Endothelial cell of umbilical vein (primary cell): ENCODE measurements at regions not wholly inside any gene's neighbourhood (a gene's known extent, or its start where the extent isn't known, plus 50 kb on each side); places are given as distances from the start of the nearest gene placed in this dataset.

Experiments used
- CTCF ChIP-seq, 2 donors: IDR thresholded peaks; 1 replicate in 1 of 2; 2 replicates in 1 of 2; pipeline ENCODE4 v1.5.1; 2011; ENCODE audit warnings: low read length in 2 of 2, mild to moderate bottlenecking in 2 of 2, moderate library complexity in 2 of 2, control low read depth in 1 of 2, inconsistent platforms in 1 of 2, low read depth in 1 of 2; ENCODE audit not compliant: insufficient read depth in 1 of 2; ENCODE audit errors: extremely low read depth in 1 of 2
- GATA2 ChIP-seq: IDR thresholded peaks from 2 replicates; pipeline ENCODE4 v1.7.0; 2011; ENCODE audit warnings: low read depth, mild to moderate bottlenecking, moderate library complexity, mixed read lengths, low read length; ENCODE audit not compliant: insufficient read length, insufficient read depth
- POLR2A ChIP-seq: IDR thresholded peaks from 2 replicates; pipeline ENCODE4 v1.6.1; 2012; ENCODE audit warnings: low read depth, mild to moderate bottlenecking, control low read depth, low read length

- TF ChIP-seq CTCF (IDR thresholded peaks at IDR 0.05; ENCODE audit: extremely low read depth in 1 of 2, insufficient read depth in 1 of 2, low read depth in 1 of 2, low read length in 2 of 2): no peak
- TF ChIP-seq GATA2: no peak
- no peak for TF ChIP-seq POLR2A
Measured at GRCh38 chr3:79973482-79973881, 205.7 kb upstream of the ROBO1 start.
